Uterus (tissue), 3 donors: ENCODE measurements at regions not wholly inside any gene's neighbourhood (a gene's known extent, or its start where the extent isn't known, plus 50 kb on each side); places are given as distances from the start of the nearest gene placed in this dataset.
"Not testable (repeated sequence)": the region's sequence is repeated elsewhere in the genome, so short reads cannot be mapped to it uniquely, and the experiment has no call there.

Experiments used
- DNase-seq, 2 donors: peaks; one replicate each; pipeline ENCODE4 v3.0.0-alpha.2; 2019 to 2020
- H3K27ac ChIP-seq, 2 donors: fragments of 200-600 bp; sonication (generic); 1 replicate in 1 of 2; 2 replicates in 1 of 2; pipeline ENCODE4 v1.5.1; 2016 to 2018
- H3K27me3 ChIP-seq, 2 donors: fragments of 200-600 bp; sonication (generic); one replicate each; pipeline ENCODE4 v1.5.1; 2018 to 2019; ENCODE audit warnings: control low read depth in 1 of 2
- H3K36me3 ChIP-seq, 2 donors: fragments of 200-600 bp; sonication (generic); one replicate each; pipeline ENCODE4 v1.5.1; 2019; ENCODE audit warnings: control low read depth in 1 of 2
- H3K4me1 ChIP-seq, 2 donors: fragments of 200-600 bp; sonication (generic); one replicate each; pipeline ENCODE4 v1.5.1; 2018 to 2019; ENCODE audit warnings: control low read depth in 1 of 2
- H3K4me3 ChIP-seq, 2 donors: fragments of 200-600 bp; sonication (generic); 1 replicate in 1 of 2; 2 replicates in 1 of 2; pipeline ENCODE4 v1.5.1; 2018 to 2019; ENCODE audit warnings: mild to moderate bottlenecking in 1 of 2
- H3K9me3 ChIP-seq, 2 donors: fragments of 200-600 bp; sonication (generic); one replicate each; pipeline ENCODE4 v1.5.1; 2019; ENCODE audit warnings: control low read depth in 1 of 2
- POLR2A ChIP-seq, 2 donors: fragments of 450-650 bp; IDR thresholded peaks; one replicate each; pipeline ENCODE4 v1.6.1; 2016; ENCODE audit warnings: antibody characterized with exemption in 2 of 2, mild to moderate bottlenecking in 1 of 2, moderate library complexity in 1 of 2
- intact Hi-C: fragments of 100-400 bp; cut with DNase I; formaldehyde crosslinking; loops from one replicate; pipeline ENCODE4 v1.15.1; 2023; ENCODE audit warnings: low total_unique reads
- TF ChIP-seq, protein P1 (sequence below), 4 experiments: fragments of 200-600 bp in 2 of 4; fragments of 450-650 bp in 2 of 4; sonication (generic) in 2 of 4; IDR thresholded peaks; one replicate each; pipeline ENCODE4 v1.5.1; 2016 to 2019; ENCODE audit warnings: antibody characterized with exemption in 4 of 4, mild to moderate bottlenecking in 2 of 4, moderate library complexity in 1 of 4
- donor health status: DM: yes; HTN: yes; CAD: no.

DNA sequence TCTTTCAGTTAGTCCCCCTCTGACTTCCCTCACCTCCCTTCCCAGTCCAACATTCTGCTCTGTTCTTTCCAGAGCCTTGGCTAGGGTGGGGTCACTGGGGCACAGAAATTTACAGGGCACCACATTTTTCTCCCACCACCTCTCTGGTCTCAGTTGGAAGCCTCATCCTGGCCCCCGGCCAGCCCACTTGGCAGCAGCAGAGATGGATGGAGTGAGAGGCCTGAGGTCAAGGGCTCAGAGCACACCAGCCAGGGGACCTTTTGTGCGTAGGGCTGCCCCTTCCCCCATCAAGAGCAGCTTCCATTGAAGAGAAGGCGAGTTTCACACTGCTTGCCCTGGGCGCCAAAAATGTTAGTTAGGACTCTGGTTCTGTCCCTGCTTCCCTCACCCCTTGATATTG, 230.9 kb downstream of the SOX3 start:
- H3K27ac ChIP-seq: no peak overlapping the region
- no peaks in the 10 kb centered on the region for H3K9me3 ChIP-seq
- no peaks in the 10 kb centered on the region for H3K27me3 ChIP-seq
- H3K4me1 ChIP-seq: no peaks in the 10 kb centered on the region
- no peak for DNase-seq
- no peak overlapping the region for H3K4me3 ChIP-seq
- TF ChIP-seq, protein P1, sequence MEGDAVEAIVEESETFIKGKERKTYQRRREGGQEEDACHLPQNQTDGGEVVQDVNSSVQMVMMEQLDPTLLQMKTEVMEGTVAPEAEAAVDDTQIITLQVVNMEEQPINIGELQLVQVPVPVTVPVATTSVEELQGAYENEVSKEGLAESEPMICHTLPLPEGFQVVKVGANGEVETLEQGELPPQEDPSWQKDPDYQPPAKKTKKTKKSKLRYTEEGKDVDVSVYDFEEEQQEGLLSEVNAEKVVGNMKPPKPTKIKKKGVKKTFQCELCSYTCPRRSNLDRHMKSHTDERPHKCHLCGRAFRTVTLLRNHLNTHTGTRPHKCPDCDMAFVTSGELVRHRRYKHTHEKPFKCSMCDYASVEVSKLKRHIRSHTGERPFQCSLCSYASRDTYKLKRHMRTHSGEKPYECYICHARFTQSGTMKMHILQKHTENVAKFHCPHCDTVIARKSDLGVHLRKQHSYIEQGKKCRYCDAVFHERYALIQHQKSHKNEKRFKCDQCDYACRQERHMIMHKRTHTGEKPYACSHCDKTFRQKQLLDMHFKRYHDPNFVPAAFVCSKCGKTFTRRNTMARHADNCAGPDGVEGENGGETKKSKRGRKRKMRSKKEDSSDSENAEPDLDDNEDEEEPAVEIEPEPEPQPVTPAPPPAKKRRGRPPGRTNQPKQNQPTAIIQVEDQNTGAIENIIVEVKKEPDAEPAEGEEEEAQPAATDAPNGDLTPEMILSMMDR (IDR thresholded peaks at IDR 0.05): no peak
- TF ChIP-seq POLR2A (IDR thresholded peaks at IDR 0.05): no peak
- no peaks in the 10 kb centered on the region for H3K36me3 ChIP-seq
- intact Hi-C loops: no loop called here

DNA sequence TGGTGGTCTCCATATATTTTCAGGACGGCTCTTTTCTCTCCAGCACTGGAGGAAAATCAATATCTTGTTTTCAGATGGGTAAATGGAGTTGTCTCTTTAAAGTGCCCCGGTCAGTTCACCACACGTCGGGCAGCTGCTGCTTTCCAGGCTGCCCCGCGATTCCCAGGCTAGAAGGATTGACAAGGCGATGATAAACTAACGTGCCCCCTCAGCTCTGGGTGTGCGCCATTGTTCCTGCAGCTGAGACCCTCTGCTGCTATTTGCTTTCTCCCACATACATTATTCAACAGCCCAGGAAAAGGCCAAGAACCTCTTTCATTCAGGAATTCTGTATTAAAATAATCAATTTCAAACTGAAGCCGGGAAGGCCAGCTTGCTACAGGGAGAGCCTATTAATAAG, 254.5 kb downstream of the SOX3 start:
- no peaks in the 10 kb centered on the region for H3K9me3 ChIP-seq
- H3K4me3 ChIP-seq: no peak overlapping the region
- TF ChIP-seq, protein P1 (IDR thresholded peaks at IDR 0.05): no peak
- TF ChIP-seq POLR2A (IDR thresholded peaks at IDR 0.05): no peak
- no peaks in the 10 kb centered on the region for H3K36me3 ChIP-seq
- intact Hi-C loops: no loop called here
- DNase-seq: no peak
- no peaks in the 10 kb centered on the region for H3K27me3 ChIP-seq
- no peaks in the 10 kb centered on the region for H3K4me1 ChIP-seq
- H3K27ac ChIP-seq: no peak overlapping the region

DNA sequence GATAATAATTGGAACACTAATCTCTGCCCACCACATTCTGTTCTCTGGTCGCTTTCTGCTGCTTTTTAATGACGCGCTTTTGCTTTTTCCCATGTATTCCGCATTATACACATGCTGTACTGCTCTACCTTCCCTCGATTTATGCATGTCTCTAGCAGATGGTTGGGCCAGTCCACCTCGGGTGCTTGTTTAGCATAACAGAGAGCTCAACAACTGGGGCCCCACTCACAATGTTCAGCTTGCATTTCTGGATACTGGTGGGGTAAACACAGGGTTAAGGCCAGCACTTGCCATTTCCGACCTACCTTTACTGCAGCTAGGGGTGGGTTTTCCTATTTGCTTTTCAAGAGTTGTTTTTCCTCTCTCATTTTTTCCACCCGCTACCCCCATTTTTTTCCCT, 255.8 kb downstream of the SOX3 start:
- intact Hi-C loops: no loop called here

DNA sequence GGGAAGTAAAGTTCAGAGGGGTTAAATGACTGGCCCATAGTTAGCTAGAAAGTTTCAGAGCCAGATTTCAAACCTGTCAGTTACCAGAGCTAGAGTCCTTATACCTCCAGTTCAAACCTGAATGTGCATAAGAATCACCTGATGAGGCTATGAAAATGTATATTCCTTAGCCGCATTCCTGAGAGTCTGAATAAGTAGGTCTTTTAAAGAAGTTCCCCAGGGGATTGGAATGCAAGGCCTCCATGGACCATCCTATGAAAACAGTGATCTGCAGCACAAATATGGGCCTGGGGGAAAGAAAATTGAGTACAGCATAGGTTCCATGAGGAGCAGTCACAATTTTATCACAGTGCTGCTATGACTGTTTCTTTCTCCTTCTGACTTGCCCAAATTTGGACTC, 263.9 kb upstream of the CXorf66 start:
- Histone ChIP-seq H3K36me3 (no peaks in the 10 kb centered on the region), H3K27ac (no peak overlapping the region), H3K4me1 (no peaks in the 10 kb centered on the region), H3K9me3 (no peaks in the 10 kb centered on the region), H3K27me3 (no peaks in the 10 kb centered on the region), H3K4me3 (no peak overlapping the region)
- intact Hi-C loops: no loop called here
- TF ChIP-seq, protein P1 (IDR thresholded peaks at IDR 0.05): no peak
- TF ChIP-seq POLR2A (IDR thresholded peaks at IDR 0.05): no peak
- no peak for DNase-seq

More for the DNA sequence above, 255.8 kb downstream of the SOX3 start:
- no peak for TF ChIP-seq POLR2A (IDR thresholded peaks at IDR 0.05)
- TF ChIP-seq, protein P1 (IDR thresholded peaks at IDR 0.05): no peak
- H3K27ac ChIP-seq: no peak overlapping the region
- H3K9me3 ChIP-seq: no peaks in the 10 kb centered on the region
- H3K36me3 ChIP-seq: no peaks in the 10 kb centered on the region
- no peak overlapping the region for H3K4me3 ChIP-seq
- no peak for DNase-seq
- H3K4me1 ChIP-seq: no peaks in the 10 kb centered on the region
- H3K27me3 ChIP-seq: no peaks in the 10 kb centered on the region

DNA sequence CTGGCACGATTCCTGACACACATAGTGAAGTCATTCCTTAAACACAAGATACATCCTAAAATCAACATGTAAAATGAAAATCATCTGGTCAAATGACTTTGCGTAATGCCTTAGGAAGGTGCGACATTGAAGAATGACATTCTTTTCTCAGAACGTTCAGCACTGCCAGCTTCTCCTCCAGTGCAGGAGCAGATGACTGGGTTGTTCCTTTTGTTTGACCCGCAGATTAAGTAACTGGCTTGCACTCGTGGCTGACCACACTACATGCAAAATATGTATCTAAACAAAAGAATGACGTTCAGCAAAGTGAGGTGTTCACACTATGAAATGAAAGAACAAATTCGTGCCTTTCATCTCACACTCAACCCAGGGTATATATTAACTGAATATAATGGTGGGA, 260.7 kb upstream of the CXorf66 start:
- H3K4me3 ChIP-seq, intact Hi-C loops, H3K27ac ChIP-seq, H3K4me1 ChIP-seq, DNase-seq, H3K9me3 ChIP-seq, H3K27me3 ChIP-seq, H3K36me3 ChIP-seq: not testable (repeated sequence)

DNA sequence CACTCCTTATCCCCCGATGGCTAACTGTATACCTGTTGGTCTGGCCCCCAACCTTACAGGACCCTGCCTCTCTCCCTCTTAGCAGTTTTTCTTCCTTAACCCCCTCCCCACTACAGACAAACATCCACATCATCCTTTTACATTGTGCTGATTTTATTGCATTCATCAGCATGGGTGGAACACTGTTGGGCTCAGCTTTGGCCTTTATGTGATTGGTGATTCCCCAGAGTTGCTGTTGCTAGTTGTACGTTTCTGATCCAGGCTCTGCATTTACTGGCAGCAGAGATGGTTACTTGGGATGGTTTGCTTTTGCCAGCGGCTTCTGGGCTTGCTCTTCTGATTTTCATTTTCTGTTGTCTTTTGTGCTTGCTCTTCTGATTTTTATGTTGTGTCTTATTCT, 250.6 kb upstream of the CXorf66 start:
- H3K27ac ChIP-seq, H3K9me3 ChIP-seq, H3K36me3 ChIP-seq, H3K4me1 ChIP-seq, H3K27me3 ChIP-seq, H3K4me3 ChIP-seq, DNase-seq, intact Hi-C loops: not testable (repeated sequence)

DNA sequence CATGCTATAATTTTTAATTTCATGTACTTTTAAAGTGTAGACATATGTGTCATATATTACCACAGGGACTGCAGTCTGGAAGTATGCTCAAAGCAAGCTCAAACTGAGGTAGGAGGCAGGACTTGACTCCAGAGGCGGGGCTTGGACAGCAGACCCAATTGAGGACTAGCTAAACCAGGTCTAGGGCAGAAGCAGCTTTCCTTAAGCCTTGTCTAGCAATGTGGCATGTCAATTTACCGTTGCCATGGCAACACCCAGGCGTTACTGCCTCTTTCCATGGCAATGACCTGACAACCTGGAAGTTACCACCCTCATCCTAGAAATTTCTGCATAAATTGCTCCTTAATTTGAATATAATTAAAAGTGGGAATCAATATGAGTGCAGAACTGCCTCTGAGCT, 249.2 kb upstream of the CXorf66 start:
- H3K9me3 ChIP-seq, DNase-seq, H3K27me3 ChIP-seq, H3K36me3 ChIP-seq, intact Hi-C loops, H3K27ac ChIP-seq, H3K4me1 ChIP-seq, H3K4me3 ChIP-seq: not testable (repeated sequence)
